ENCODE measurements at regions not wholly inside any gene's neighbourhood (a gene's known extent, or its start where the extent isn't known, plus 50 kb on each side); places are given as distances from the start of the nearest gene placed in this dataset.
A peak's percentile ranks its signal among the peaks of the same experiment; 100 is the strongest.
"Not testable (repeated sequence)": the region's sequence is repeated elsewhere in the genome, so short reads cannot be mapped to it uniquely, and the experiment has no call there.

DNA sequence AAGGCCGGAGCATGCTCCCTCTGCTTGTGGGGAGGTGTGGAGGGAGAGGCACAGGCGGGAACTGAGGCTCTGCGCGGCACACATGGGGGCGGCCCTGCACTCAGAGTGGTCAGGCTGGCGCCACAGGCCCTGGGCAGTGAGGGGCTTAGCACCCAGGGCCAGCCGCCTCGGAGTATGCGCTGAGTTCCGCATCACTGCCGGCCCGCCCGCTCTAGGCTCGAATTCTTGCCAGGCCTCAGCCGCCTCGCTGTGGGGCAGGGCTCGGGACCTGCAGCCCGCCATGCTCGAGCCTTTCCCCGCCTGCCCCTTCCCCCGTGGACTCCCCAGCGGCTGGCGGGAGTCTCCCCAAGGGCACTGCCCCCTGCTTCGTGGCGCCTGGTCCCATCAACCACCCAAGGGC, 905.9 kb downstream of the SPATA31A6 start:
- DNase-seq = not testable (repeated sequence)

DNA sequence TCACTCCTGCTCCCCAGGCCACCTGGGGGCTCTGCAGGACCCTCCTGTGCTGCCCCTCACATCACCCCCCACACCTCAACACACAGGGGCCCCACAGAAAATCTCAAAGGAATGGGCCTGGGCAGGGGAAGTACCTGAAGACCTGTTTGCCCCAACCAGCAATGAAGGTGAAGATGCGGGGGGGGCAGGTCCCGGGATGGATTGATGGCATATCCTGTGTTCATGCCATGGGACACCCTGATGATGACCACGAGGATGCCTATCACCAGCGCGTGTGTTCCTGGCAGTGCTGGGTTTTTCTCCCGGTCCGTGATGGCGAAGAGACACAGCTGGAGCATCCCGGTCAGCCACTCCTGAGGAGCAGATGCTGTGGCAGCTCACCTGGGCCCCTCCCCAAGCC, 926.9 kb downstream of the SPATA31A6 start:
- not testable (repeated sequence) for DNase-seq

DNA sequence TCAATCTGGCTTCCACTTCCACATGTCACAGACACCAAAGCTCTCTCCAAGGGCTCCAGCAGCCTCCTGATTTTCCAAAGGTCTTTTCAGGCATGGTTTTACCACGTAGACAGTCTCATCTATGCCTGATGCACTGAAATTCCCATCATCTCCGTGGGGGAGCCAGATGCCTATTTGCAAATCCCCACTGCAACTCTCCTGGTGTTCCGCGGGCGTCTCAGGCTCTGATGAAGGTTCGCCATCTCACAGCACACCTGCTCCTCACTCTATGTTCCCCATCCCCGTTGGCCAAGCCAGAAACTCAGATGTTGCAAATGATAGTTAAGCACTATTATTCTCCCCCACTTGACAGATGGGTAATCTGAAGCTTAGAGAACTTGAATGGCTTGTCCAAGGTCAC, 929.4 kb downstream of the SPATA31A6 start:
- not testable (repeated sequence) for DNase-seq

DNA sequence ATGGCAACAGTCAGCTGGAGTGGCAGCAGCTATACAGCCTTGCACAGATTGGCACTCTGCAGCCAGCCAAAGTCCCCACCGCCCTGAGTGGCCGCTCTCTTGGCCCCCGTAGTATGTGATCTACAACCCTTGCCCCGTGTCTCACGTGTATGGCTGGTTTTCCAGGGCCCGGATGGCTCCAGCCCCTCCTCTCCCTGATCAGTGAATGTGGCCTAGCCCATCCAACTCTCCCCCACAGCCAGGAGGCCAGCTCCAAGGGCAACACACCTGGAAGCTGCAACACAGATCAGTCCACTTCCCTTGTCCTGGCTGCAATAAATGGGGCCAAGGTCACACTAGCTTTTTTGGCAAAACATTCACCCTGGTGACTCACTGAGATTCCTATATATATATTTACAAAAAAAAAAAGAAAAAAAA, 932.4 kb downstream of the SPATA31A6 start:
- not testable (repeated sequence) for DNase-seq

DNA sequence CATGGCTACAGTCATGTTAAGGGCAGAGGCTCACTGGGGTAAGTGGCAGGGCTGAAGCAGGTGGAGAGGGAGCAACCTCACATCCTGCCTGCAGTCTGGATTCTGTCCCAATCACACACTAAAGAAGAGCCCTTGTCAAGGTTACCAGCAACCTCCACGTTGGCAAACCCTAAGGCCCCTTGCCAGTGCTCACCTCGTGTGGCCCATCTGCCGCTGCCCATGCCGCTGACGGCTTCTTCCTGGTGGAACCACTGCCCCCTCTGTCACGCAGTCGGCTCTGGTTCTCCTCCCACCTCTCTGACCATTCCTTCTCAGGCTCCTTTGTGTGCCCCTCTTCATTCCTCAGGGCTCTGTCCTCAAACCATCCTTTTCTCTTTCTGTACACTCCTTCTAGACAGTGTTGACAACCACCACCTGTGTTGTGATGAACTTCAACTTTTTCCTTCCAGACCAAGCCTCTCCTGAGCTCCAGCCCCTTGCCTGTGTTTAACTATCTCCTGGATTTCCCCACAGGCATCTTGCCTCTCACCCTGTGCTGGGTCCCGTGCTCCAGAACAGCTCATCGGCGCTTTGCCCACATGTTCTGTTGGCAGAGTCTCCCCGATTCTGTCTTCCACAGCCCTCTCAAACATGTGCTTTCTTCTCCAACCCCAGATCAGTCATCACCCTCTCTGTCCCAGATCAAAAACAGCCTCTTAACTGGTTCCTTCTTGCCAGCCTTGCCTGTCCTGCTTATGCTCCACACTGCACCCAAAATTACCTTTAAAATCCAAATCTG, 934.8 kb downstream of the SPATA31A6 start:
- DNase-seq = not testable (repeated sequence)

DNA sequence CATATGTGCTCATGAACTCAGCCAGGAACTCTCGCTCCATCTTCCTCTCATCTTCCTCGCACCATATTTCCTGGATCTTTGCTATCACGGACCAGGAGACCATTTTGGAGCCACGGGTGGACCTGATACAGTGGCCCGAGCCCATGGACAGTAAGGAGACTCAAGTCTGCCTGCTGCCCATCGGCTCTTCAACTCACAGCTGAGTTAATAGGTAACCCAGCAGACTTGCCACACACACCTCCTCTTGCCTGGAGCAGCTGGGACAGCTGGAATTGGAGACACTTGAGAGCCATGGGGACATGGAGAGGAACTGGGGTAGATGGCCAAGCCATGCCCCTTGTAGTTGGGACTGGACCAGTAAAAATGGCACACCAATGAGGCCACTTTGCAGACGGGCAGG, 936.1 kb downstream of the SPATA31A6 start:
- not testable (repeated sequence) for DNase-seq

DNA sequence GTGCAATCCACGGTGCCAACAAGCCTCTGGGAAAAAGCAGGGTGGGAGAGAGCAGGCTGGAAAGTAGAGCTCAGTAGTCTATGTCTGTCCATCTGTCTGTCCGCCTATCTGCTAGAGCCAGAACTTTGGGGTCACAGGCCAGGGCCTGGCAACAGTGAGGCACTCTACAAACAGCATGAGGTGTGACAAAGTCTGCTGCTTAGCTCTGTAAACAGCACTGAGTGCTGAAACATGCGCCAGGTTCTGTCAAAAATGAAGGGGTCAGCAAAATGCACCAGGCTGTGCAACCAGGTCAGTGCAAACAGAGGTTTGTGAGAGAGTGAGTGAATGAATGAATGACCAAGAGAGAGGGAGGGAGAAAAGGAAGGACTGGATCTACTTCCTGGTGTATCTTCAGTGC, 936.5 kb downstream of the SPATA31A6 start:
- DNase-seq = not testable (repeated sequence)

DNA sequence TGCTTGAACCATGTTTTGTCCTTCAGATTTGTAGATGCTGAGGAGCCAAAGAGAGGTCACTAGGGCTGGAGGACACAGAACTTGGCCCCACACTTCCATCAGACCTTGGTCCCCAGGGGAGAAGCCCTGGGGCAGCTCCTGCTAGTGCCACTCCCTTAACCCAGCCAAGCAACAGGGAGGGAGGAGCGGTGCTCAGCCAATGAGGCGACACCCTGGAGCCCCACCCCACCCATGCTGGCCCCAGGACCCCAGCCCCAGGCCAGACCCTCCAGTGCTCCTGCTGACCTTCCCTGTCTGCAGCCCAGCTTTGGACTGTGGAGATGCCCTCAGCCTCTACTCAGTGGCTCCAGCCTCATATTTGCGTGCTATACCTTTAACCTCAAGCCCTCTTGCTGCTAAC, 942.4 kb downstream of the SPATA31A6 start:
- DNase-seq = not testable (repeated sequence)

DNA sequence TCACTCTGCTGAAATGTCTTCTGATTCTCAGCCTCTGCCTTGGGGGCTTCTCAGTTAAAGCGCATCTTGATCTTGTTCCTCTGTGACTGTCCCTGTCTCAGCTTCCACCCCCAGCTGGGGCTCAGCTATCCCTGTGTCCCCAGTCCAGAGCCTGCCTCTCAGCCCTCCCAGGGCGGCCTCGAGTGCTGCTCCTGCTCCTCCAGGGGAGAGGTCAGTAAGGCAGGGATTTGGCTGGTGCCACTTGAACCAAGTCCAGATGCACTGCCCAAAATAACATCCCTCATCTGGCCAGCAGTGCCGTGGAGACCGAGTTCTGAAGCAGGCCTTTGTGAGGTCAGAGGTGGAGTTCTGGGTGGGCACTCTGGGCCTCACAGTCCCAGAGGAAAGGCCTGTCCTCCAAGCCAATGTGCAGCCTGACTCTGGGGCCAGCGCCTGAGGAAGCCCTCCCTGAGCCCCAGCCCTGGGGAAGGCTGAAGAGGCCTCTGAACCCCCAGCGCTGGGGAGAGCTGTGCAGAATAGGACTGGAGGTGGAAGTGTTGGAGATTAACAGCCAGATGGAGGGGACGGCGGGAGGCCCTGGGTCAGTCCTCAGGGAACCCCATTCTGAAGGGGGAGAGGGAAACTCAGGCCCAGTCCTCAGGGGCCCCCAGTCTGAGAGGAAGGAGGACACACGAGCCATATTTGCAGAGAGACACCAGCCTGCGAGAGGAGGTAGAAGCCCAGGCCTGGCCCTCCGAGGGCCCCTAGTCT, 943.7 kb downstream of the SPATA31A6 start:
- not testable (repeated sequence) for DNase-seq

DNA sequence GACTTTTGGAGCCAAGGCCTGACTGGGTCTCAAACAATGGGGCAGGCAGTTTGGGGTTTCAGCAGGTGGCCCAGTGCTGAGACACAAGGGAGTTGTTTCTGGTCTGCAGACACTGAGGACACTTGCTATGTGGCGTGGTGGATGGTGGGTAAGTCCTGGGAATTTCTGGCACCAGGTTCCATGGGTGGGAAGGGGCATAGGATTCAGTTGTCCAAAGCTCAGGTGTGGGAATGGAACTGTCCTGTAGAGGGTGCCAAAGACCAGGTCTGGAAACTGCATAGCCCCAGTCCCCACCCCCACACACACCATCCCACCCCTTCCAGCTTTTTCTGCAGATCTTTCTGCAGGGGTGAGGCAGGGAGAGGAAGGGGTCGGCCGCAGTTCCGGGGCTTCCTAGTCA, 944.5 kb downstream of the SPATA31A6 start:
- not testable (repeated sequence) for DNase-seq

DNA sequence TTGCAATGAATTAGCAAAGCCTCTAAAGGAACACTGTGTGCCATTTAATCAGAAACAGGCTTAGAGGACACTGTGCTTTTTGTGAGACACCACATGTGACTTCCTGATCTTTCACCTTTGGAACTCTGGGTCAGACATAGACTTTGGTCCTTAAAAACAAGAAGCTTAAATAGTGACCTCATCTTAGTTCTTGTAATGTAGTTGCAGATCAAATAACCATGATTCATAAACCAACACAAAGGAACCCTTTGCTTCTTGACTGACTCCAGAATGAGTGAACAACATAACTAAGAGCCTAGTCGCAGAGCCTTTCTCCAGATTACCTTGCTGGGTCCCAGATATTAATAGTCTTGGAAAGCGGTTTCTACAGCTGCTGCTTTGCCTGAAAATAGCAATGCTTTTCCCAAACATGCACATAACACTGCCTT, 947.3 kb downstream of the SPATA31A6 start:
- not testable (repeated sequence) for DNase-seq

DNA sequence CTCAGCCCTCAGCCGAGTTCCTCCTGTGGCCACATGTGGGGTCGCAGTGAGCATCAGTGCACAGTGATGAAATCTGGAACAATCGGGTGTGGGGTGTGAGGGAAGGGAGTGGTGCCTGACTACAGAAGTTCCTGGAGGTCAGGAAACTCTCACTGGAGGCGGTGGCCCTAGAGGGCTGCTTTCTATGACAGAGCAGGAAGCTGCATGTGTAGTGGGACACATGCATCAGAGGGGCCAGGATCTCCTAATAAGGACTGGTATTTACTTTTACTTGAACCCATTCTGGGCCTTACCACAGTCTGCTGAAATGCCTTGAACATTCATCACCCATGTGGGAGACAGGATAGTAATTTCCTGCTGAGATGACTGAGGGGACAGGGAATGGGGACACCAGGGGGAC, 952.0 kb downstream of the SPATA31A6 start:
- peak; percentile 42 to 52 for DNase-seq

DNA sequence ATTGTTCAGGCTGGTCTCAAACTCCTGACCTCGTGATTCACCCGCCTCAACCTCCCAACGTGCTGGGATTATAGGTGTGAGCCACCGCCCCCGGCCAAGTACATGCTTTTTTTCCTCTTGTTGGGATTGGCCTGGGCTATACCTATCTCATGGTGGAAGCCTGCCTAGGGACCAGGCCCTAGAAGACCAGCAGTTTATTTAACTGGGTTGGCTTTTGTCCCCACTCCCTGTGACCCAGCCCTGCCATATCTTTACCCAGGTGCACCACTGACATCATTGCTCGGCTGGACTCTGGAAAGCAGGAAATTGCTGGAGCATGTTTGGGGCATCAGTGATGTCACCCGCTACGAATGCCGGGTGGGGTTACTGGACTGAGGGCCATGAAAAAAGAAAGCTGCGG, 955.5 kb downstream of the SPATA31A6 start:
- not testable (repeated sequence) for DNase-seq

DNA sequence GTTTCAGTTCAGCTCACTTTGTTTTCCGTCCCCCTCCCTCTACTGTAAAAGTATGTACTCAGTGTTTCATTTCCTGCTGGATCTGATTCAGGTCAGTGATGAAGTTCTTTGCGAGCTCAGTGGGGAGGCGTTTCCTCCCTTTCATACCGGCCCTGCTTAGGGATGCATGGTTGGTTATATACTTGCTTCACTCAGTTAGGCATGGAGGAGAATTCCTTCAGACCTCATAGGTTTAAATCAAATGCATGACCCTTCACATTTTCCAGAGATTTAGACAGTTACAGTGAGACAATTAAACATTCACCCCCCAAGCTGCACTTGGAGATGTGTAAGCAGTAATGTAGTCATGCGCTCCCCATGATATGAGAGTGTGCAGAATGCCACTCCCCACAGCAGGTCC, 955.9 kb downstream of the SPATA31A6 start:
- not testable (repeated sequence) for DNase-seq

DNA sequence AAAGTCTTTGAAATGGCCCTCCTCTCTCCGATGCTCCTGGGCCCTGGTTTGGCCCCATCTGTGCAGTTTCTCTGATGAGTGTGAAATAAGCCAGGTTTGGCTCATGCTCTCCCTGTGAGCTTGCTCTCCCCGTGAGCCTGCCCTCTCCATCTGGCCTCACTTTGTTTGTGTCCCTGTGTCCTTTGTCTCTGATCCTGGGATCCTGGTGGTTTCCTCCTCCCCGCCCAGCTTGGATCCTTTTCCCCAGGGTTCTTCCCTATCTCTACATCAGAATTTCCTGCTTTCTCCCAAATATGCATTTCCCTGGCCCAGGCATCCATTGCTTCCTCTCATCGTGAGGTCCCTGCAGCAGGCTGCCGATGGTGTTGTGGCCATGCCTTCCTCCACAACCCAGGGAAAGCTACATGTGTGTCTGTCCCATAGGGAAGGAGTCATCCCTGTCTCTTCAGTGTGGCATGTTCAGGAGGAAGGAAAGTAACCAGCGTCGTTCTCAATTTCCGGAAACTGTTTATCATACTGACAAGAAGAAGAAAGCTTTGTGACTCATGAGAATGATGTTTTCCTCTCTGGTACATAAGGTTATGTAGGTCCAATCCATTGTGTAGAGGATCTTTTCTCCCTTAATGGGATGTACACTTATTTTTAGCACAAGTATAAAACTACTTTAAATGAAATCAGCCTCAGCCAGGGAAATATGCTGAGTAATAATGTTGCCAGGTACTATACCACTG, 956.6 kb downstream of the SPATA31A6 start:
- not testable (repeated sequence) for DNase-seq
